IPS DF 19.7 (cell line): ENCODE measurements at regions not wholly inside any gene's neighbourhood (a gene's known extent, or its start where the extent isn't known, plus 50 kb on each side); places are given as distances from the start of the nearest gene placed in this dataset.
A peak's percentile ranks its signal among the peaks of the same experiment; 100 is the strongest.
"Not testable (repeated sequence)": the region's sequence is repeated elsewhere in the genome, so short reads cannot be mapped to it uniquely, and the experiment has no call there.

Experiments used
- DNase-seq: peaks from one replicate; pipeline ENCODE4 v3.0.0-alpha.2; 2013; ENCODE audit warnings: low read depth, low spot score

- DNase-seq = no peak
Measured at GRCh38 chr6:2611092-2611491, 139.6 kb downstream of the MYLK4 start.

GRCh38 chr6:2608503-2608902, 142.2 kb downstream of the MYLK4 start:
- no peak for DNase-seq

- no peak for DNase-seq
Measured at GRCh38 chr6:2600363-2600762, 150.4 kb downstream of the MYLK4 start.

- no peak for DNase-seq
Measured at GRCh38 chr6:2599817-2600216, 150.9 kb downstream of the MYLK4 start.

GRCh38 chr6:2598867-2599266, 151.9 kb downstream of the MYLK4 start:
- no peak for DNase-seq

DNA sequence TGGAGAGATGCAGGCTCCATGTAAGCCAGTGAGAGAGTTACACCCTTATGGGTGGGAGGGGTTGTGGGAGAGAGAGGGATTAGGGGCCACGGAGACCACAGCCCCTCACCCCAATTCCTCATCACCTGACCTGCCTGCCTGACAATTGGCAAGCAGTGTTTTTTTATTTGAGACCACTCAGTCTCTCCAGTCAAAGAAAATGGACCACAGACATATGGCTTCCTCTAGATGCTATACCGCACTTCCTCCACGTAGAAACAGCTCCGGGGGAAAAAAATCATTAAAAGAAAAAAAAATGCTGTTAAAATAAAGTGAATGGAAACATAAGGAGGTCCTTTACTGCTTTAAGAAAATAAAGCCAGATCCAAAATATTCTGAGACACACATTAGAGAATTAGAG, 152.7 kb downstream of the MYLK4 start:
- DNase-seq = no peak

DNA sequence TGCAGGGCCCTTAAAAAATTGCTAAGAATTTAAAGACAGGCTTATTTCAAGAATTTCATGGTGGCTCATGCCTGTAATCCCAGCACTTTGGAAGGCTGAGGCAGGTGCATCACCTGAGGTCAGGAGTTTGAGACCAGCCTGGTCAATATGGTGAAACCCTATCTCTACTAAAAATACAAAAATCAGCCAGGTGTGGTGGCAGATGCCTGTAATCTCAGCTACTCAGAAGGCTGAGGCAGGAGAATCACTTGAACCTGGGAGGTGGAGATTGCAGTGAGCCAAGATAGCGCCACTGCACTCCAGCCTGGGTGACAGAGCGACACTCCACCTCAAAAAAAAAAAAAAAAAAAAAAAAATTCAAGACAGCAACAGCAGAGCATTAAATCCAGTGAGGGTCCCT, 153.3 kb downstream of the MYLK4 start:
- not testable (repeated sequence) for DNase-seq

DNA sequence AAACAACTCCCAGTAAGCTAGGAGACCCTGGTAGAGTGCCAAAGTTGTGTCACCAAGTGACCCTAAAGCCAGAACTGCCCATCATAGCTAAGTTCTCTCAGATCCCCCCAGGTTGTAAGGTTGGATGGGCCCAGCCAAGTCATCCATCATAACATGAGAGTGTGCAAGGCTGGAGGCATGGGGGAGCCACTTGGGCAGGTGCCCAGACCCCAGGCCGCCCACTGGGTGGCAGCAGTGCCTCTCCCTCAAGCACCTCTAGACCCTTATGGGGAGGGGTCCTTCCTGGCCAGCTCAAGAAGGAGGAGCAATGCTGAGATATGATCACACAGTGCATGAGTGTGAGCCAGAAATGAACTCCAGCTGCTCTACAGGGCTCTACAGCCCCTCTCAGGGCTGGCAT, 154.5 kb downstream of the MYLK4 start:
- DNase-seq = no peak

- DNase-seq = no peak
Measured at GRCh38 chr6:2594868-2595267, 155.9 kb downstream of the MYLK4 start.

GRCh38 chr6:2593167-2593566, 157.6 kb downstream of the MYLK4 start:
- no peak for DNase-seq

GRCh38 chr6:2589171-2589661, 161.5 kb downstream of the MYLK4 start:
- peak; percentile 45 for DNase-seq

- no peak for DNase-seq
Measured at GRCh38 chr6:2583459-2583858, 167.3 kb downstream of the MYLK4 start.

- DNase-seq = no peak
Measured at GRCh38 chr6:2582268-2582667, 168.5 kb downstream of the MYLK4 start.

- DNase-seq = no peak
Measured at GRCh38 chr6:2581611-2582010, 169.1 kb downstream of the MYLK4 start.

DNA sequence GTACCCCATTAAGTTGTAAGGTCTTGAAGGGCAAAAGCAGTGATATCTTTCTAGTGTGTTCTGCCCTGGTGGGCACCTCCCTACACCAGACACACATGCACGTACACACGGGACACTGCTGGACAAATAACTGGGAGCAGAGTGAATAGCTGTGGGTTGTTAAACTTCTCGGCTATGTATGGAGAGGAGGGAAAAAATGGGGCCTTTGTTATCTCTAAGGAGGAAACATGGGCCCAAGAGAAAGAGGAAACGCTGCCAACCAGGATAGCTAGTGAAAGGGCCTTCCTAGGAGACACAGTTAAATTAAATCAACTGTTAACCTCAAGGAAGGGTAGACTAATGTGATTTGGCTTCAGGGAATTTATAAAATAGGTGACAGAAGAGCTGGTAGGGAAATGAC, 169.7 kb downstream of the MYLK4 start:
- DNase-seq = no peak

DNA sequence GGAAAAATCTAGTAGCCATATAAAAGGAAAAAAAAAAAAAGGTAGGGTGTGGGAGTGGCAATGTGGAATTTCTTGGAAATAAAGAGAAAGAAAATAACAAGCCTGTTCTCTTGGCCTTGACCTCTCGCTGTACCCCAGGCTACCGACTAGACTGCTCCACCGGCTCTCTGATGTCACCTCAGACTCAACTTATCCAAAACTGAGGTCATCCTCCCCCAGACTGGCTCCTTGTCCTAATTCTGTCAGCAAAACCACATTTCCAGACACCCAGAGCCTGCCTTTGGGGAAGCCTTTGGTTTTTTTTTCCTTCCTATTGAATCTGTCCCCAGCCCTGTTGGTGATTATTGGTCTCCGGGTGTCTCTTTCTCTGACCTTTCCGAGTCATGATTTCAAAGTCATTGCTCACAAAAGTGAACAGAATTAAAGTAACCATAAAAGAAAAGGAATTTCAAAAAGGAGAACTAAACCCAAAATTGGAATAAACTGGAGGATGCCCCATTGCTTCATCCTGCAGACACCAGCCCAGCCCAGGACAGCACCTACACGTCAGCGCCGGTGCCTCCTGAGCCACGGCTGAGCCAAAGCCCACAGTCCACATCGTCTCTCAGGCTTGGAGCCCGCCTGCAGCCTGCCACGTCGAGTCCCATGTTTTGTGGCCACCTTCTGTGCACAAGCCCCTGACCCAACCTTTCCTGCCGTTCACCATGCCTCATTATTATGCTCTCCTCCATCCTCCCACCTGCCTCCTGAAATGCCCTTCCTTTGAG, 170.7 kb downstream of the MYLK4 start:
- no peak for DNase-seq

DNA sequence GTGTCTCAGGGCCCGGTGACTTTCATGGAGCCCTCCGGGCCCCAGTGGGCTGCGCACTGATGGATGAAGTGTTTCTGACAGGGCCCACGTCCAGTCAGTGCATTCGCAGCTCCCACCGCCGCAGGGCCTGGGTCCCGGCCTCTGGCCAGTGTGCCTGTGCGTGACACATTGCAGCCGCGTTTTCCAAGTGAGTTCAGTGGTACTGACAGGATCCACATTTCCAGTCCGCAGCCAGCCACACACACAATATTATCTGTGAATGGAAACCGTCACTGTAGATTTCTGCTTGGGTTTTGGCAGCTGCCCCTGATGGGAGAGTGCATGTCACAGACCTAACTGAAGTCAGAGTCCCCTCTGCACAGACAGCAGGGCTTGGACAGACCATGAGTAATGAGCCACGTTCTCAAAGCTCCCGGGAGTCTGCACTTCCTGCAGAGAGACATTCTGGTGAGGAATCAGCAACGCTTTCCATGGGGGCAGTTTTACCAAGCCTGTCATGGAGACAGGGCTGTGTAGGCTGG, 171.4 kb downstream of the MYLK4 start:
- DNase-seq = no peak

GRCh38 chr6:2578767-2579166, 172.0 kb downstream of the MYLK4 start:
- no peak for DNase-seq

GRCh38 chr6:2576499-2576898, 174.2 kb downstream of the MYLK4 start:
- no peak for DNase-seq

- no peak for DNase-seq
Measured at GRCh38 chr6:2575236-2575635, 175.5 kb downstream of the MYLK4 start.

DNA sequence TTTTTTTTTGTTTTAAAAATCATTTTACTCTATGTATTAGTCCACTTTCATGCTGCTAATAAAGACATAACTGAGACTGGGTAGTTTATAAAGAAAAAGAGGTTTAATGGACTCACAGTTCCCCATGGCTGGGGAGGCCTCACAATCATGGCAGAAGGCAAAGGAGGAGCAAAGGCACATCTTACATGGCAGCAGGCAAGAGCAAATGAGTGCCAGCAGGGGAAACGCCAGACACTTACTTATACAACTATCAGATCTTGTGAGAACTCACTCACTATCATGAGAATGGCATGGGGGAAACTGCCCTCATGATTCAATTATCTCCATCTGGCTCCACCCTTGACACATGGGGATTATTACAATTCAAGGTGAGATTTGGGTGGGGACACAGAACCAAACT, 181.3 kb downstream of the MYLK4 start:
- DNase-seq = not testable (repeated sequence)

GRCh38 chr6:2566048-2566447, 184.7 kb downstream of the MYLK4 start:
- DNase-seq = no peak

DNA sequence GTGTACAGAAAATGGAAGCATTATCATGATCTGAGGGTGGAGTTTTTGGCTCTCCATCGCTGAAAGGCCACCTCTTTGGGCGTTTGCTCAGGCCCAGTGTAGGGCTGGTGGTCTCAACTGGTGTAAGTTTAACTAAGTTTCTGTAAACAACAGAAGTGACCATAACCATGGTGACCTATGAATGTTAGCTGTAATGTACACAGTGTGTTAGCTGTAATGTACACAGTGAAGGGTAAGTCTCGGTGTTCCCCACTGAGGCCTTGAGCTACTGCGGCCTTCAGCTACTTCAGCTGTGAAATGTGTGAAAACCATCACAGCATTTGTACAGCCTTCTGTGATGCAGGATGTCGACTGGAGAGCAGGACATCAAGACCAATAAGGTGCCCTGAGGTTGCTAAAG, 185.2 kb downstream of the MYLK4 start:
- no peak for DNase-seq

DNA sequence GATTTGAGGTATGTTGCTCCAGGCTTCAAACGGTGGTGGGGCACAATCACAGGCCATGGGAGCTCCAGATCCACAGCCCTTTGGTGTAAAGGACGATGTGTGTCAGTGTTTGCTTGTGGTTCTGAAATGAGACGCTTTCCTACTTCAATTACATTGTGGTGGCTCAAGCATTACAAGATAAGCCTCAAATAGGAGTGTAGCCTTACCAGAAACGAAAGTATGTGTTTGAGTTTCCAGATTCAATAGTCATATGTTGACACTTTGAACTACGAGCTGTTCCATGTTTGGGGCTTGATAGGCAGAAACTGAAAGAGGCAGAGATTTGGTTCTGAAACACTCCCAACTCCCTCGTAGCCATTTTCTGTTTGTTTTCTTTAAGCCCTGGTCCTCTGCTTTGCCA, 187.1 kb downstream of the MYLK4 start:
- DNase-seq = no peak
